Spleen (tissue), 7 donors: ENCODE measurements at regions not wholly inside any gene's neighbourhood (a gene's known extent, or its start where the extent isn't known, plus 50 kb on each side); places are given as distances from the start of the nearest gene placed in this dataset.

Experiments
- POLR2A ChIP-seq, 3 donors: fragments of 450-650 bp; IDR thresholded peaks; one replicate each; pipeline ENCODE4 v1.5.1; 2017; ENCODE audit warnings: antibody characterized with exemption in 3 of 3, mild to moderate bottlenecking in 1 of 3
- TF ChIP-seq, protein P1 (sequence below), 11 experiments: fragments of 200-600 bp in 7 of 11; fragments of 450-650 bp in 4 of 11; sonication (generic) in 4 of 11; IDR thresholded peaks in 8 of 11; conservative IDR thresholded peaks in 3 of 11; 1 replicate in 7 of 11; 2 replicates in 4 of 11; pipeline versions ENCODE4 v1.4.0 to v1.8.0; 2016 to 2021; ENCODE audit warnings: antibody characterized with exemption in 11 of 11, inconsistent platforms in 4 of 11, mild to moderate bottlenecking in 1 of 11
- donor health status: DM: no; HTN: no; CAD: no; lungs with moderate emphysema.
- donor health status: DM: no; HTN: no; CAD: no.
- donor health status: DM: no; HTN: no; CAD: no.

GRCh38 chr18:71966791-71967190, 577.4 kb downstream of the CBLN2 start:
- TF ChIP-seq, protein P1, sequence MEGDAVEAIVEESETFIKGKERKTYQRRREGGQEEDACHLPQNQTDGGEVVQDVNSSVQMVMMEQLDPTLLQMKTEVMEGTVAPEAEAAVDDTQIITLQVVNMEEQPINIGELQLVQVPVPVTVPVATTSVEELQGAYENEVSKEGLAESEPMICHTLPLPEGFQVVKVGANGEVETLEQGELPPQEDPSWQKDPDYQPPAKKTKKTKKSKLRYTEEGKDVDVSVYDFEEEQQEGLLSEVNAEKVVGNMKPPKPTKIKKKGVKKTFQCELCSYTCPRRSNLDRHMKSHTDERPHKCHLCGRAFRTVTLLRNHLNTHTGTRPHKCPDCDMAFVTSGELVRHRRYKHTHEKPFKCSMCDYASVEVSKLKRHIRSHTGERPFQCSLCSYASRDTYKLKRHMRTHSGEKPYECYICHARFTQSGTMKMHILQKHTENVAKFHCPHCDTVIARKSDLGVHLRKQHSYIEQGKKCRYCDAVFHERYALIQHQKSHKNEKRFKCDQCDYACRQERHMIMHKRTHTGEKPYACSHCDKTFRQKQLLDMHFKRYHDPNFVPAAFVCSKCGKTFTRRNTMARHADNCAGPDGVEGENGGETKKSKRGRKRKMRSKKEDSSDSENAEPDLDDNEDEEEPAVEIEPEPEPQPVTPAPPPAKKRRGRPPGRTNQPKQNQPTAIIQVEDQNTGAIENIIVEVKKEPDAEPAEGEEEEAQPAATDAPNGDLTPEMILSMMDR (IDR thresholded peaks at IDR 0.05 in 8 of 11, conservative IDR thresholded peaks at IDR 0.05 in 3 of 11), result no peak
- TF ChIP-seq POLR2A (IDR thresholded peaks at IDR 0.05), result no peak
